Stimulated activated CD8-positive, alpha-beta memory T cell treated with anti-CD3 and anti-CD28 coated beads, Interleukin-7, amount 100 ng/mL, for 24 hours (primary cell): ENCODE measurements at regions not wholly inside any gene's neighbourhood (a gene's known extent, or its start where the extent isn't known, plus 50 kb on each side); places are given as distances from the start of the nearest gene placed in this dataset.

ENCODE experiments used
- DNase-seq: peaks from one replicate; pipeline ENCODE4 v3.0.0-alpha.2; 2020; ENCODE audit warnings: low read depth

DNA sequence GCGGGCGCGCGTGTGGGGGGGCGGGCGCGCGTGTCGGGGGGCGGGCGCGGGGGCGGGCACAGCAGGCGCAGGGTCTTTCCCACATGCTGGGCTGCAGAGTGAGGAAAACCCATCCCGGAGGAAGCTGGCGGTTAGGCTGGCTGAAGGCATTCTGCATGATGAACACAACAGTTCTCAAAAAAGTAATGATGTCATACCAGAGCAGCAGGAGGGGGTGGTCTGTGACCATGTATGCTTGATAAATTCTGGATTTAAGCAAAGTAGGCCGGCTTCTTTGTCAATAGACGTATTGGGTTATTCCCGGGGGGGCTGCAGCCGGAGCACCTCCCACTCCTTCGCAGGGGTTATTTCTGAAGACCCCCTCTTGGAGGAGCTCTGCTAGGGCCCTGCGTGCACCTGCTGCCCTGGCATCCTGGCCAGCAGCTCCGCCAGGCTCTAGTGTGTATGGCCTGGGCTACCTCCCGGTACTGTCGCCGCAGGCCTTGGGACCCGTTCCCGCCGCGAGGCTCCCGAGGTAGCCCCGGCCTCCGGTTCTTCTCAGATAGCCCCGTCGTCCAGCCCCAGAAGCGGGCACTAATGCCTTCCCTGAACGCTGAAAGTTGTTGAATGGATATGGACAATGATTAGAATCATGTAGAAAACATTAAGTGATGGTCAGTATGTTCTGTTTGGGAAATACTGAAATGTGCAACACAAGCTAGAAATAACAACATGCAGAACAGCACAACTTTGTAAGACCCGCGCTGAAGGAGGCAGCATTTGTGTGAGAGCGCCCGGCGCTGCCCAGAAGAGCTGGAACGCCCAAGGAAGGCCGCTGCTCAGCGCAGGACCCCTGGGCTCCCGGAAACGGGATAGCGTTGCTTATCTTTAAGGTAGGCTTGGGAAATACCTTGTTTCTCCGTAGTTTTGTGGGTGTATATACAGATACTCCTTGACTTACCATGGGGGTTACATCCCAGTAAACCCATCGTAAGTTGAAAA, 101.4 kb upstream of the RAB6C start:
- no peak for DNase-seq

DNA sequence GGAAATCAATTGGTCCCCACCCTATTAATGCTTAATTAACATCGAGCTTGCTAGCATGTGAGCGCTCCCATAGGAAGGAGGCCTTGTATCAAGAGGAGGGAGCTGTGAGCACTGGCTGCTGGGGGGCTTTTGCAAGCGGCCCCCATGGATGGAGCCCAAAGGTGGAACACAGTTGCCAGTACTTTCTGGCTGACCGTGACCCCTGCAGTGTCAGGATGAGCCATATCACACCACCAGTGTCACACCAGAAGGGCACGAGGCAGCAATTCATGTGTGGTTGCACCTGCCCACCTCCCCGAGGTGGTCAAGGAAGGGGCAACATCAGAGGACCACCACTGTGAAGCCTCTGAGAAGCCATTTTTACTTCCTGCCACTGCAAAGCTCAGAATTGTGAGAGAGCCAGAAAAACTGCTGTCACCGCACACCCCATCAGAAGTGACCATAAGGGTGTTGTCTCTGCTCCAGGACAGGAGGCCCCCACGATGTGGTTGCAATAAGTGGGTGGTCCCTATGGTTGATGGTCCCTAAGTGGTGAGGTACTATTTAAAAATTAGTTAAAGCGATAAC, 99.8 kb upstream of the RAB6C start:
- no peak for DNase-seq

DNA sequence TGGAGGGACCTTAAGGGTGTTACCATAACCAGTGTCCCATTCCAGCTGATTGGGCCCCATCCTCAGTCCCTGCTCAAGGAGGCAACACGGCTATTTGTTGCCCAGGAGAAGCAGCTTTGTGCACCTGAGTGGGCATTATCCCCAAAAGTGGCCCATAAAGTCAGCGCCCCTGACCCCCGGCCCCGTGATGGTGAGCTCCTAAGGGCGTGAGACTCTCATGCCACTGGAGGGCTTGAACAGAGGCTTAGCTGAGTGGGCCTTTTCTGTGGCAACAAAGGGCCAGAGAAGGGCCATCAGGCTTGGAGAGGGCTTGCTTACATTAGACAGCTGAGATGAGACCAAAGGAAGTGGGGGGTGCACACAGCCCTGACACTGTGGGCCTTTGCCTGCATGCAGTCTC, 99.2 kb upstream of the RAB6C start:
- DNase-seq, result no peak

- DNase-seq, result no peak
These were observed 98.5 kb upstream of the RAB6C start for GRCh38 chr2:129880971-129881370.

GRCh38 chr2:129881786-129882396, 97.6 kb upstream of the RAB6C start:
- DNase-seq, result no peak

DNA sequence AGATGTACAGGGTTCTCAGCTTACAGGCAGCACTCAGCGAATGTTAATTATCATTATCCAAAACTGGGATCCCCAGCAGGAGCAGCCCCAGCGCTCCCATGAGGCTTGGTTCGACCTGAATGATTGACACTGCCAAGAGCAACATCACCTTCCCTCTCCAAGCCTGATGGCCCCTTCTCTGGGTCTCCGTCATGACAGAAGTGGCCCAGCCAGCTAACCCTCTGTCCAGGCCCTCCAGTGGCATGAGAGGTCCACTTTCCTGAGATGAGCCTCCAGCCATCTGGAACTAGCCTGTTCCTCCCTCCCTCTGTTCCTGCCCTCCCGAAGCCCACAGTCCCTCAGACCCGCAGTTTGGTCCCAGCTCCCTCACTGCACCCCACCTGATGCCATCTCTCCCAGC, 97.0 kb upstream of the RAB6C start:
- no peak for DNase-seq

GRCh38 chr2:129883121-129883520, 96.3 kb upstream of the RAB6C start:
- no peak for DNase-seq

DNA sequence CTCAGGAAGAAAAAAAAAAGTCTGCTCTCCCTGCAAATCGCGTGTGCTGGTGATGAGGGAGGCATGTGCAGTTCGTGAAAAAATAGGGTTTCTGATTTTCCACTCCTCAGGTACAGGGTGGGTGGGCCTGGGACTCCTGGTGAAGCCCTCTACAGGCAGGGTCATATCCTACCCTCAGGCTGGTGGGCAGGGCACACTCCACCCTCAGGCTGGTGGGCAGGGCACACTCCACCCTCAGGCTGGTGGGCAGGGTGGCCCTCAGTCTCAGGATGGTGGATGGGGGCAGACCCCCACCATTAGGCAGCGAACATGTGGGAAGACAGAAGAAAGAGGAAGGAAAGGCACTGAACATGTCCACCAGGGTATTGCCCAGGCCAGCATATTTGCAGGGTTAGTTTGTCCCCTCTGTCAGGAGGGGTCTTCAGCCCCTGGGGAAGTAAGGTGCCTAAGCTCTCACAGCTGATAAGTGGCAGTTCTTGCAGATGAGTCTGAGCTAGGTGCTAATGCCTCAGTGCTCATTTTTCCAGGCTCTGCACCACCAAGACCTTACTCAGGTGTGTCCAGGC, 95.2 kb upstream of the RAB6C start:
- DNase-seq, result no peak

DNA sequence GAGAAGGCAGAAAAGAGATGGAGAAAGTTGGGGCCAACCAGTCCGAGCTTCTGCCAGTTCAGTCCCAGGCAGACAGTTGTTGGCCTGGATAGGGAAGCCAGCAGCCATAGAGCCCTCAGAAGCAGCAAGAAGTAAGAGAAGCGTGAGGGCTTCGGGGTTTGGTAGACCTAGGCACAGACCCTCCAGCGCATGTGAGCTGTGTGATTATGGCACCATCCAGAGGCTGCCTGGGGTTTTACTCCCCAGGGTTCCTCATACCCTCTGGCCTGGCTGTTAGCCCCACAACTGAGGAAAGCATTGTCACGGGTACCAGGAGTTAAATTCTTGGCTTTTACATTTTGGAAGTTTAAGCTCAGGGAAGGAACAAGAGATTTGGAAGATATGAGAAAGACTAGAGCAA, 93.7 kb upstream of the RAB6C start:
- DNase-seq, result no peak

GRCh38 chr2:129887688-129888266, 91.7 kb upstream of the RAB6C start:
- no peak for DNase-seq

DNA sequence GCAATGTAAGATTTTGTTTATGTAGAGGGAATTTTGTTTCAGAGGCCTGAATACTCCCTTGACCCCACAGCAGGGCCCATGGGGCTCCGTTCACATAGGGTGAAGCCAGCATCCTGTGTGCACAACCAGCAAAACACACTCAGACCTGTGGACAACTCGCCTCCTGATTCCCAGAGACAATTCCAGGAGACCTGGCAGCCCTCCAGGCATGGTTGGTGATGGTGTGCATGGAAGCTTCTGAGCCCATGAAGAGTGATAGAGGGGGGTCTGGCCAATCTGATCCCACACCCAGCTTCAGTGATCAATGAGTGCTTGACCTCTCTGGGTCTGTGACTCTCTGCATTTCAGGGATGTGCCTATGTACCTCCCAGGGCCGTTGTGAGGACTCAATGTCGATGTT, 91.0 kb upstream of the RAB6C start:
- no peak for DNase-seq

GRCh38 chr2:129888896-129889295, 90.6 kb upstream of the RAB6C start:
- no peak for DNase-seq

GRCh38 chr2:129891341-129892320, 87.8 kb upstream of the RAB6C start:
- no peak for DNase-seq

GRCh38 chr2:129892360-129892759, 87.1 kb upstream of the RAB6C start:
- no peak for DNase-seq

DNA sequence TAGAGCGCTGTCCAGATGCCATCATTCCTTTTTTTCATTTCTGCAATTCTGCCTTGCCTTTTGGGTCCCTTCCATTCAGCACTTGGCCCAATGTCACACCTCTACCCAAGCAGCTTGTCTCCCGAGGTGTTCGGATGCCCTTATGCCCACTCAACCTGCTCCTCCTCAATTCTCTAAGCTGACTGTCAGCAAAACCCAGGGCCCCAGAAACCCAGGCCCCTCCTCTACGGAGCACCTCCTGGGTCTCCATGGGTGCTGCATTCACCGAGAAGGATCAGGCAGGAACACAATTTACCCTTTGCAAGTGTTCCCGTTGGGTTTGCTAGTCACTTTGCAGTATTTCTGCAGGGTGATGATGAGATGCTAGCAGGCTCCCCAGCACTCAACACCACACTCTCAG, 86.7 kb upstream of the RAB6C start:
- DNase-seq, result no peak

- DNase-seq, result no peak
These were observed 86.2 kb upstream of the RAB6C start for GRCh38 chr2:129893244-129893643.

DNA sequence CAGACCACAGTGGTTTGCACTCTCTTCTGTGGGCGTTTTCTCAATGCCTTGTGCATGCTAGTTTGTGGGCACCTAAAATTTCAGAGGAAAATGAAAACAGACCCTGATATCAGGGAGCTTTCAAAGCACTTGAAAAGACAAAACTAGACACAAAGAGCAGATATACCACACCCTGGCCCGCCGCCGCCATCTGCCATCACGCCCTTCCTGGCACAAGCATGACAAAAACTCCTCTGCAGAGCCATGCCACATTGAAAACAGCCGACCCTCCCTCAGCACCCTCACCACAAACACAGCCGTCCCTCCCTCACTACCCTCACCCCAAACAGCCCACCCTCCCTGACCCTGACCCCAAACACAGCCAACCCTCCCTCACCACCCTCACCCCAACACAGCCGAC, 84.8 kb upstream of the RAB6C start:
- no peak for DNase-seq

GRCh38 chr2:129895061-129895460, 84.4 kb upstream of the RAB6C start:
- no peak for DNase-seq

DNA sequence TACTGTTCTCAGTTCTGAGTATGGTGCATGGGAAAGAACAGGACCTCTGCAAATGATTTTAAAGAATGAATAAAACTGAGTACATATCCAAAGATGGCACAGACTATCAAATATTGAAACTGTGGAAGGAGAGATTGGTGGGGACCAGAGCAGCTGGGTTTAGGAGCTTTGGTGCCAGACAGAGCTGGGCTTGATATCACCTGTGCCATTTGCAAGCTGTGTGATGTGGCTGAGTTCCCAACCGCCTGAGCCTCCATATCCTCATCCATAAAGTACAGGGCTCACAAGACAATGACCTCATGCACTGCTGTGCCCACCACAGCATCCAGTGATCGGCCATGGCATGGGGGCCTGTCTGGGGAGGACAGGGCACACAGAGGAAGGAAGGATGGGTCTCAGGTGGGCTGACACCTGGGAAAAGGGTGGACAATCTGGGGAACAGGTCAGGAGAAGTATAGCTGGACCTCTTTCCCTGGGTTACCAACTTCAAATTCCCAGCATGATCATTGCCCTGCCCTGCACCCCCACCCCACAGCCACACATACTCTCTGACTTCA, 83.9 kb upstream of the RAB6C start:
- DNase-seq, result no peak

DNA sequence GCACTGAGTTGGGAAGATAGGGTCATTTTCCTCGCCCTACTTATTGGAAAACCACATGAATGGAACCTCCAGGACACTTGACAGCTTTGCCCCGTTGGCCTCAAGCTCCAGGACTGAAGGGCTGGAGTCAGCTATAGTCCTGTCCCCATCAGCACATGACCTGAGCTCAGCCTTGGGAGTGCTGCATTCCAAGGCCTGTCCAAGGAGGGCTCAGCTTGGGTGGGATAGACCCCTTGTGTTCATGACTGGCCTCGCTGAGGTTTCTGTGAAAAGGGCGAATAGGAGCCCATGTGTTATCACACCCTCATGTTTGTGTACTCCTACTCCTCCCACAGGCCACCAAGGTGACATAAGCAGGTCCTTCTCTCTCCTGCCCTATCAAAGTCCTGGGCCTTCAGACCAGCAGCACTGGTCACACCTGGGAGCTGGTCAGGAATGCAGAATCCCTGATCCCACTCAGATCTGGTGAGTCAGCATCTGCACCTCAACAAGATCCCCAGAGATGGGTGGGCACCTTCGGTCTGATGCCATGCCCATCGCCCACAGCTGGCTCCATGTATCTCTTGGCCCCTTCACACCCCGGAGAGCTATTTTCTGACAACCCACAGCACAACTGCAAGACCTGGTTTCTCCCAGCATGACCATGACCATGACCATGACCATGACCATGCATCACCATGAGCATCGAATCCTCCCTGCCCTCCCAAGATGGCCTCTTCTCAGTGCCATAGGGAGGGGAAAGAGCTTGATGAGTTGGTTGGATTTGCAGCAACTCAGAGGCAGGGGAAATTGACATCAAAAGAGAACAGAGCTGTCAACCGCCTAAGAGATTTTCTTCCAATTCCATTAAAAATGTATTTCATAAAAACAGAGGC, 83.0 kb upstream of the RAB6C start:
- DNase-seq, result no peak
